Activated T-helper 9 cell treated with anti-CD3 and anti-CD28 coated beads, Interleukin-2, amount 50 U/mL, for 16 hours (primary cell): ENCODE measurements at regions not wholly inside any gene's neighbourhood (a gene's known extent, or its start where the extent isn't known, plus 50 kb on each side); places are given as distances from the start of the nearest gene placed in this dataset.
"Not testable (repeated sequence)": the region's sequence is repeated elsewhere in the genome, so short reads cannot be mapped to it uniquely, and the experiment has no call there.

ENCODE experiments used
- DNase-seq: peaks from one replicate; pipeline ENCODE4 v3.0.0-alpha.2; 2020; ENCODE audit warnings: low read depth

DNA sequence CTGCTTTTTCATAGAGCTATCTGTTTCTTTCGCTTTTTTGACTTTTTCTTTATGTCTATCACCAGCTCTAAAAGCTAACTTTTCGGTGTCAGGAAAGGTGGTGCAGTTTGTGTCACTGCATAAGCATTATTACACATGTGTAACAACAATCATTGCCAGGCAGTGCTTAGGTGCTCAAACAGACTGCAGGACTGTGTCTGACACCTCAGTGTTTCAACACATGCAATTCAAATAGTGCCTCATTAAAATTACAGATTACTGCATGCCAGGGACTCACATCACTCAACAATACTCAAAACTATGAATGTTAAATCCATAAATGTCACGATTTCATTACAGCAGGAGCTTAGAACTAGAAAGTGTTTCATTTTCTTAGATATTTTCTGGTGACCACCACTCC lies 265.3 kb upstream of the SMIM30 start:
- DNase-seq: no peak

DNA sequence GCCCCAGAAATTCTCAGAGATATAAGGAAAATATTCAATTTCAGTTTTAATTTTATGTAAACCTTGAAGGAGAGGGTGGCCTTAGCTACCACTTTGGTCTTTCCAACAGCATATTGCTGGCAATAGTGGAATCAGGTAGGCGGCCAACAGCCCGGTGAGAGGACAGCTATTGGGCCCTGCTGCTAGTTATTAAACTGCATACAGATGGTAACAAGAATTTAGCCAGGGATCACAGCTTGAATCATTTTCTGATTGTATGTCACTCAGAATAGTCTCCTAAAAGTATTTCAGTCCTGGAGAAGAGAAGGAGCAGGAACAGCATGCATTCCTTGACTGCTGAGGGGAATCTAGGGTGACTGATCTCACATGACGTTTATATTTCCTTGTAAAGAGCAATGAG lies 261.4 kb upstream of the SMIM30 start:
- DNase-seq: no peak

DNA sequence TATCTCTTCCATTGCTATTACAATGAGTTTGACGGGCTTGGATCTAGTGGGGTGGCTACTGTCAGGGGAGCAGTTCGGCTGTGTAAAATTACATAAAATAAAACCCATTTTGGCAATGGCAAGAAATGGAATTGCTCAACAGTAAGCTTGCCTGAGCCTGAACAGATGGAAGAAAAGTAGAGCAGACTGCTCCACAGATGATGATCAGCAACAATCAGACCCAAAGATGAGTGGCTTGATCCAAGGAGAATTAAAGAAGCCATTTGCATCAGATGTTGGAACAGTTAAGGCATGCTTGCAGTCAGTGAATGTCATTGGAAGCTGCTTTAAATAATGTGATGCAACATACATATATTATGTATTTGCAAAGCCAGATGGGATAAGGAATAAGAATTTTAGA lies 256.6 kb upstream of the SMIM30 start:
- DNase-seq: no peak

DNA sequence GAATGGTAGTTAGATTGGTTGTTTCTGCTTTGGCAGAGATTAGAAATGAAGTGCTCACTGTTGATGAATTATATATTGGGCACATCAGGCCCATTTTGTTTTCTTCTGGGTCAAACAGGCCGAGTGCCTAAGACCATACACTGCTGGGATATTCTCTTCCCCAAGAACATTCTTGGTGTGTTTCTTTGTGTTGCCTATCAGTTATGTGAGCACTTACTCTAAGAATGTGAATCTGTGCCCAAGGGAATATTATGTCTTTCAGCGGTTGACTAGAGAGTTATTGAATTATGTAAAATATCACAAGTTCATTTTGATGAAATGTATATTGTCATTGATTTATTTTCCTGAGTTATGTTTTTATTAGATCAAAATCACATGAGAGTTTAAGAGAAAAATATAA lies 255.5 kb upstream of the SMIM30 start:
- DNase-seq: no peak

DNA sequence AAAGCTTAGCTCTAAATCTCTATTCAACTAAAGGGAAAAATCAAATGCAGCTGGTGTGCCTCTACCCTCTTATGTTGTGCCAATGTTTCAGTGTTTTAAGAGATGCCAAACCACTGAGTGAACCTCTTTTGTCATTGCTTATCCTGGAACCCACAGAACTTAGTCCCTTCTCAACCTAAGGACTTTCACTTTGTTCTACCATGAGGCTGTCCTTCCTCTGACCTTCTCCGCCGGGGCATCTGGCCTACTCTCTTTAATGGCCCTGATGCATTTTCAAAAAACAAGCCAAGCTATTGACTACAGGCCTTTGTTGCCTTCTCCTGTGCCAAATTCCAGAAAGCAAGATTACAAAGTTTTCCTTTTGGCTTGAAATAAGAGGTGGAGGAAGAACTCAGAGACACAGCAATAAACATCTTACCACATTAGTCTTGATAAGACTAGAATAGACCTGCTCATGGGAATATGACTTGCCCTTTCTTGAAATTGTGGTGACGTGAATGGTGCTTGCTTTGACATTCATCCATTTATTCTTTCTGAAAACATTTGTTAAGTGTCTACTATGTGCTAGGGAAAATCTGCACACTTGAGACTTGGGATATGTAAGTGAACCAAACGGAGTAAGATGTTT lies 253.2 kb upstream of the SMIM30 start:
- no peak for DNase-seq

DNA sequence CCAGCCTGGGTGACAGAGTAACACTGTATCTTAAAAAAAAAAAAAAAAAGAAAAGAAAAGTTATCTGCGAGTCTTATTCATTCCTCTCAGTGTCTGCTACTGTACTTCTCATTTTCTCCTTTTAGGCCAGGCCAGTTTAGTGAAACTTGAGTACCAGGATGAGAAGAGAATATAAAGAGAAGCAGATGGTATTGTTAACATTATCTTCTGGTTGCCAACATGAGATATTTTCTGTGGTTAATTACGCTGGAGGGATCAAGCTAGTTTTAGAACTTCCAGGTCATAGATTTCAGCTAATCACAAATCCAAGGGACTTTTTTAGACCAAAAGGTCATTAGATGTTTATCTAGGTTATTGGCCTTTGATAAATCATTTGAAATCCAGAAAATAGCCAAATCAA lies 252.6 kb upstream of the SMIM30 start:
- no peak for DNase-seq

DNA sequence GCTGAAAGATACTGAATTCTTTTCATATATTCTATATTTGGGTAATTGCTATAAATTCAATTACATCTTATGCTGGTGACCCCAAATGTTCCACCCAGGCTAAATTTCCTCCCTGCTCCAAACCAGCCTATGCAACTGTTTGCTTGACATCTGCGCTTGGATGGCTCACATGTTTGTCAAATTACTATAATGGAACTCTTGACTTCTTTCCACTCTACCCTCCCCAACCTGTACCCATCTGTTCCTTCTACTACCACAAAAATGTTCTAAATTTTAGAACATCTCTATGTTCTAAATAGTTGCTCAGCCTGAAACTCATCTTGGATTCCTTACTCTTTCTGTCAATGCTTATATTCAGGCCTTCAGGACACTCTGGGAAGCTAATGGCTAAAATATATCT lies 249.9 kb upstream of the SMIM30 start:
- DNase-seq: no peak

DNA sequence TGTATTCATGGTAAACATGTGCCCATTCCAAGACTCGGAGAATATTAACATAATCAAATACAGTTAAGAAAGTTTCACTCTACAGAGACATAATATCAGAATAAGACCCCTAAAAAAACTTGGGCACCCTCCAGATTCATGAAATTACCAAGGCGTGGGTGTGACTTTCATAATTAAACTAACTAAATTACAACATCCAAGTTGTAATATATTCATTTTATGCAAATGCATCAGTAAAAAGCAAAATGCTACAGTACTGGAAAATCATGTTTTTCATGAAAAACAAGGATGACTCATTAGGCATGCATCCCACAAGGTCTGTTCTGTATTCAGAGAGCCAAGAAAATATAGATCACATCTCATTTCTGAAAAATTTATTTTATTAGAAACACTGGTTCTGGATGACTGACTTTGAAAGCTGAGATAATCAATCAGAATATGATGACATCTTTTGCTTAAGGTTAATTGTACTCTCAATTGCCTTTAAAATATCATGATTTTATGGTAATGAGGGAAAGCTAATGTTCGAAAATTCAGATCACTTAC lies 248.8 kb upstream of the SMIM30 start:
- DNase-seq: no peak

DNA sequence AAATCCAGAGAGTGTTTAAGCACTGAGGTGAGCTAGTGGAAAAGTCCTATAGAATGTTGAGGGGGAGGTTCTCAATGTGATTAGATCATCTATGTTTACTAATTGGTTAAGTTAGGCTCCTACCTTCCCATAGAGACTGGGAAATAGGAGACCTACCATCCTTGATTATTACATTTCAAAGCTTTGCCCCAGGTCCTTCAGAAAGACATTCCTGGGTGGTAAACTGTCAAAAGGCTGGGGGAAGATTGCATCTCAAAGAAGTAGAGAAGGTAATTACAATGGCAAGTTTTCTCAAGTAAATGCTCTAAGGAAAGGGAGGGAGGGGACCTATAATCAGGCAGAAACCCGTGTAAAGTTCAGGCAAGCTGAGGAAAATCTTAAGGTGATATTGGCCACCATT lies 247.8 kb upstream of the SMIM30 start:
- no peak for DNase-seq

DNA sequence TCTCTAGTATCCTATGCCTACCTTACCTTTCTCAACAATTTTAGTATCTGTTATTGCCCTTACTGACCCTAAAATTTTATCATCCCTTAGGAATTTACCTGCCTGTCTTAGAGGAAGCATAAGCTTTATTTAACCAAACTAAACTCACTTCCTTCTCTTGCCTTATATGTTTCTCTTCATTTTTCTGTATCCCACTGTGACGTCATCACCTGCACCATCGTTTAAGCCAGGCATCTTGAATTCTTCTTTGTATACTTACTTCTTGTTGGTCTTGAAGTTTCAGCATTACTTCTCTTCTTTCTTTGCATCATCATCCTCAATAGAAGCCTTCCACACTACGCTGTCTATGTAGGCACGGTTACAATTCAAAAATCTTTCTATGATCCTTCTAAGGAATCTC lies 231.0 kb upstream of the SMIM30 start:
- no peak for DNase-seq

DNA sequence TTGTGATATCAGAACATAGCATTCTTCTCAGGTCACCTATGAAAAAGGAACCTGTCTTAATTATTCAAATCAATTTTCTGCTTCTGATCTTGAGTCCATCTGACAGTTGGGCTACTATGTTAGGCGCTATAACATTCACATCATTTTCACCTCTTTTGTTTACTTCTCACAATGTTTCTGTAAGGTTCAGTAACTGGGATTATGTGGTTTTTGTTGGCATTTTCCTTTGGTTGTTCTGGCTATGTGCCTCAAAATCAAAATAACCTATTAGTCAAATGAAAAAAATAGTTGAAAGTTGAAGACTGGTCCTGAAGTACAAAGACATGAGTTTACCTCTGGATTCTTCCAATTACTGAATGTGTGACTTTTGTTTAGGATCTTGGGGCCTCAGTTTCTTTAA lies 221.3 kb upstream of the SMIM30 start:
- no peak for DNase-seq

DNA sequence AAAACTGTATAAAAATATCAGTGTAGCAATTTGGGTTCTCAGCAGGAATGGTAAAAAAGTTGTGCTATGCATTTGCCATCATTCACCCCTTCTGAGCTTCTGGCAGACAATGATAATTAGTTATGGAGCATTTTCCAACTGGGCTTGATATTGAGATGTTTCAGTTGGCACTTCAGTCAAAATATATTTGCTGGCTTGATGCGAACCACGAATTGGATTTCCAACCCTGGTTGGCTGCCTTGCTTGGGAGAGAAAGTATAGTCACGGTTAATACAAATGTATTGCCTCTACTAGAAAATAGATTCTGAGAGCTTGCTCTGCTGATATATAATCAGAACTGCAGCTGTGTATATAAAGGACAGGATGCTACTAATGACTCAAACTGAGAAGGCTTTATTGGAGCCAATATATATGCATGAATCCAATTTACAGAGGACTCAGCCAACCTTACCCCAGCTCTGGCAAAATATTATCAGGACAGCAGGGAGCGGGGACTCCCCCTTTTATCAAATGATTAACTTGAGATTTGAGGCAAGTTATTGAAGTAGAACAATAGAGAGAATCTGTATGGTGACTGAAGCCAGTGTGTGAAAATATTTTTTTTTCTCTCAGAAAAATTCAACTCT lies 219.8 kb upstream of the SMIM30 start:
- DNase-seq: no peak

DNA sequence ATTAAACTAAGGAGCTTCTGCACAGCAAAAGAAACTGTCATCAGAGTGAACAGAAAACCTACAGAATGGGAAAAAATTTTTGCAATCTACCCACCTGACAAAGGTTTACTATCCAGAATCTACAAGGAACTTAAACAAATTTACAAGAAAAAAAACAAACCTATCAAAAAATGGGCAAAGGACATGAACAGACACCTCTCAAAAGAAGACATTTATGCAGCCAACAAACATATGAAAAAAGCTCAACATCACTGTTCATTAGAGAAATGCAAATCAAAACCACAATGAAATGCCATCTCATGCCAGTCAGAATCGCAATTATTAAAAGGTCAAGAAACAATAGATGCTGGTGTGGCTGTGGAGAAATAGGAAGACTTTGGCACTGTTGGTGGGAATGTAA lies 218.5 kb upstream of the SMIM30 start:
- not testable (repeated sequence) for DNase-seq

DNA sequence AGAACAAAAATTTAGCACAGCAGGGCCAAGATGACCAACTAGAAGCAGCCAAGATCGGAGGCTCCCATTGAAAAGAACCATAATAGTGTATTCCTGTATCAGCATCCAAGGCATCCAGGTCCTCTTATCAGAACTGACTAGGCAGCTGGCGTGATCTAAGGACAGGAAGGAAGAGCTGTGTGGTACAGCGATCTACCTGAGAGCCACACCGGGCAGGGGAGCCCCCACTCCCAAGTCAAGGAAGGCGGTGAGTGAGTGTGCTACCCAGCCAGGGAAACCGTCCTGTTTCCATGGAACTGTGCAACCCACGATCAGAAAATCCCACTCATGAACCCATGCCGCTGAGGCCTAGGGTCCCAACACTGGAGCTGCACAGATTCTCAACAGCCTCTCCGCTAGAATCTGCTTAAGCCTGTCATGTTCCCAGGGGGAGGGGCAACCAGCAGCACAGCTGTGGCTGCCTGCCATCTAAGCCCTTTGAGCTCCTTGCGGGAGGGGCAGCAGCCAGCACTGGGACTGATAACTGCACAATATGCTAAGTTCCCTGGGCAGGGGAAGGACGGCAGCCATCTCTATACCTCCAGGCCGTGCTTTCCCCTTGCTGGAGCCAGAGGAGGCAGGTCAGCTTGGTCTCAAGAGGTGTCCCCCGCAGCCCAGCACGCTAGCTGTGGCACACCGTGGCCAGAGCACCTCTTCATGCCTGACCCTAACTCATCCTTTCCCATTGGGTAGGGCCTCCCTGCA lies 213.0 kb upstream of the SMIM30 start:
- no peak for DNase-seq

DNA sequence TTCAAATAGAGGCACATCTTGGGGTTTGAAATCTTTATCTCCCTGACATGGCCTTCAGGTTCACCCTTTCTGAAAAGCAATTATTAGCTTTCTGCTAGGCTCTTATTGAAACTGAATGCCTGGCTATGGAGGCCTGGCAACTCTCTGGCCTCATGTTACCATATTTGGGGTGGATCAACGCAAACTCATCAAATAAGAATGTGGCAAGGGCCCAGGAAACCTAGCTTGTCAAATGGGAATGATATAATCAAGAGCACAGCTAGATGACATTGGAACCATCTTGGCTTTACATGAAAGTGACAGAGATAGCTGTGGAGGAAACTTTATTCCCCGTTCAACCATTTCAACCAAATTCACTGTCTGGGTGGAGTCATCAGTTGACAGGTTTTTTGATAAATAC lies 202.8 kb upstream of the SMIM30 start:
- DNase-seq: no peak

DNA sequence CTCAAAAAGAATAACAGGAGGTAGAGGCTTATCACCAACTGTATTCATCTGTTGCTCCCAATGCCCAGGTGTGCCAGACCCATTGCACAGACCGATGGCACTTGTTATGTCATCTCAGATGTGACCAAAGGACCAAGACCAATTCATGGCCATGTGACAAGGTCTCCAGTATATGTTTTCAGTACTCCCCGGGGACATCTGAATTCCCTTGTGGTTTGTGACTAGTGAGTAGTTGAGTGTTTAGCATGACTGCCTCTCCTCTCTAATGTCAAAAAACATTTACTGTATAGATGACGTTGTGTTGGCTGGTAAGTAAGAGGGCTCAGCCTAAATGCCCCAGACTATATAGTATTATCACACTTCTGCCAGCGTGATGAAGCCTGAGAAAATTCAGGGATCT lies 202.1 kb upstream of the SMIM30 start:
- DNase-seq: no peak

DNA sequence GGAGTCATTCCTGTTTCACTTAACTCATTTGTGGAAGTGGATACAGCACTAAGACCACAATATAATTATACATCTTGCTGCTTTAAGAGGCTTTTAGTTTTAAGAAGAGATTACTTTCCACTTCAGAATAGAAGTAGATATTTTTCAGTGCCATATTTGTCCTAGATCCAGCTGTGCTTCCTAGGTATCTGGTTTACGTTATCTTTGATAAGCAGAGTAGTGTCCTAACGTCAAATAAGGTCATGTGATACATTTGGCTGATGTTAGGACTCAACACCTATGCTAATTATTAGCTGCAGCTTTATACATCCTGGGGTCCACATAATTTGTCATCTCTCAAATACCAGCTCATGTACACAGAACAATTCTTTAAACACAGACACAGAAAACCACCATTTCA lies 196.2 kb upstream of the SMIM30 start:
- no peak for DNase-seq

DNA sequence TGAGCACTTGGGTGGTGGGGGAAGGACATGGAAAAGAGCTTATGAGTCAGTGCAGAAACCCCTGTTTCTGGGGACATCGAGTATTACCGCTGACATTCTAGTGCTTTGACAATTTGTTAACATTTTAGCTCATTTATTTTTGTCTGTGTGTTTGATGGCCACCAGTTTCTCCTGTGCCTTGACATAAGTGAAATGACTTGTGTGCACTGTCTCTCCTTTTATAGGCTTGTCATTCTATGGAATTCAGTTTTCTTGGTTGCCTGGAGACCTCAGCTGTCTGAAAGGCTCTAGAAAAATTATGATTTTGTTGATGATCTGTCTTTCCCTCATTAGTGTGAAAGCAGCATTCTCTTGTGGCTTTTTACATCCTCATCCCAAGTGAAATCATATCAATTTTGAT lies 190.0 kb upstream of the SMIM30 start:
- DNase-seq: no peak

DNA sequence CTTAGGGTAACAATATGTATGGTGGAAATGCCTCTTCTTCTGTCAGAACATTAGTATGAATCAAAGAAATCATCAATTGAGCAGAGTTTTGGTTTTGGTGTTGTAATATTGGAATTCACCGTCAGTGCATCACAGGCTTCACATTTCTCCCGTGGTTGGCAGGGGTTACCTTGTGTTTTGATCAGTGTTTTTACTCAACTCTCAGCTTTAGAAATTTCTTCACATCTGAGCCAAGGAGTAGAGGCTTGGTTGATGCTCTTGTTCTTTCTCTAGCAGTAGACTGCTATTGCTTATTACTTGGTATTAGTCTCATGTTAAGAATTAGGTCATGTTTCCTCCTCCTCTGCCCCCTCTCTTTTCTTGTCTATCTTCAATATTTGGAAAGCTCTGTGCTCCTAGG lies 188.8 kb upstream of the SMIM30 start:
- DNase-seq: no peak

DNA sequence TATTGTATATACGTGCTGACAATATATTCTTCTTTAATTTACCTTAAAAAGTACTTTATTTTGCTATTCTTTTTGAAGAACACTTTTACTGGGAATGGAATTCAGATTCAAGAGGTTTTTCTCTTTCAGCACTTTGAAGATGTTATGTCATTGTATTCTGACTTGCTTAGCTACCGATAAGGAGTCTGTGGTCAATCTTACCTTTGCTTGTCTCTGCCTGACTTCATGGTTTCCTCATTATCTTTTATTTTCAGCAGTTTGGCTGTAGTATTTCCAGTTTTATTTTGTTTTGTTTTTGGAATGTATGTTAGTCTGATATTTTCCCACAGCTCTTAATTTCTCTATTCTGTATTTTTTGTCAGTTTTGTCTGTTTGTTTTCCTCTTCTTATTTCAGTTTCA lies 187.9 kb upstream of the SMIM30 start:
- DNase-seq: no peak

DNA sequence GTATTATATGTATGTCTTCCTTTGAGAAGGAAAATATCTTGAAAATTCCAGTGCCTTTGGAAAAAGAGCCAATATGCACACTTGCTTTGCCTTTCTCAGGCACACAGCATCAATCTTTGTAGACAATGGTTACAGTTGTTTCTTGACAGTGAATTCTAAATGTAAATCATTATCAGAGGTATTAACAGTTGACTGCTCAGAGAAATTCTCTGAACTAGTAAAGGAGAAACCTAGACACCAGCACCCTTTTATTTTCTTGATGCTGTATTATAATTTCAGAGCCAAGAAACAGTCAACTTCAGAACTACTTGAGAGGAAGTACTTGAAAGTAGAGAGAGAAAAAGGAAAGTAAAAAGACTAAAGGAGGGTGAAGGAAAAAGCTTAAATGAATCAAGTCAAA lies 185.8 kb upstream of the SMIM30 start:
- no peak for DNase-seq

DNA sequence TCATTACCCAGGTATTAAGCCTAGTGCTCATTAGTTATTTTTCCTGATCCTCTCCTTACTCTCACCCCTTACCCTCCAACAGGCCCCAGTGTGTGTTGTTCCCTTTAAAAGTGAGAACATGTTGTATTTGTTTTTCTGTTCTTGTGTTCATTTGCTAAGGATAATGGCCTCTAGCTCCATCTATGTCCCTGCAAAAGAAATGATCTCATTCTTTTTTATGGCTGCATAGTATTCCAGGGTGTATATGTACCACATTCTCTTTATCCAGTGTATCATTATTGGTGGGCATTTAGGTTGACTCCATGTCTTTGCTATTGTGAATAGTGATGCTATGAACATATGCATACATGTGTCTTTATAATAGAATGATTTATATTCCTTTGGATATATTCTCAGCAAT lies 185.0 kb upstream of the SMIM30 start:
- DNase-seq: not testable (repeated sequence)

DNA sequence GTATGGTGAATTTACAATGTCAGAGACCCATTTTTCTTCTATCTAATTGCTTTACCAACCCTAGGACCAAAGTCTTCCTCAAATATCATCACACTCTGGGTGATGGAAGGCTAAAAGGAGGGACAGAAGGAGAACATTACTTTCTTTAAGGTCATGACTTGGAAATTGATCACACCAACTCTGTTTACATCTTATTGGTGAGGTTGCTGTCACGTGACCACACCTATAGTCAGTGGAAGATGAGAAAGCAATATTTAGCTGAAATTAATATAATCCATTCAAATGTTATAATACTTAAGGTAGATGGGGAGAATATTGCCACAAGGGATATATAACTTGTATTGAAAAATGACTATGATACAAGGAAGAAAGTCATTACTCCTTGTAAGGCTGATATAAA lies 183.6 kb upstream of the SMIM30 start:
- no peak for DNase-seq
